Body of pancreas (tissue), 4 donors: ENCODE measurements at regions not wholly inside any gene's neighbourhood (a gene's known extent, or its start where the extent isn't known, plus 50 kb on each side); places are given as distances from the start of the nearest gene placed in this dataset.

Source experiments
- ATAC-seq: fragments of 150-250 bp; one replicate; pipeline ENCODE4 v1.9.1; 2016
- DNase-seq, 4 donors: peaks; one replicate each; pipeline ENCODE4 v3.0.0-alpha.2; 2019
- H3K27ac ChIP-seq, 4 donors: fragments of 200-600 bp; sonication (generic); 1 replicate in 3 of 4; 2 replicates in 1 of 4; pipeline versions ENCODE4 v1.5.1 to v1.6.1; 2016 to 2019; ENCODE audit warnings: mild to moderate bottlenecking in 1 of 4, mixed read lengths in 1 of 4, moderate library complexity in 1 of 4
- H3K27me3 ChIP-seq, 2 donors: fragments of 200-600 bp; sonication (generic); one replicate each; pipeline ENCODE4 v1.6.0; 2016; ENCODE audit warnings: mild to moderate bottlenecking in 1 of 2
- H3K36me3 ChIP-seq, 2 donors: fragments of 200-600 bp; sonication (generic); replicated peaks in 1 of 2; 2 replicates each; pipeline ENCODE4 v1.5.1; 2016; ENCODE audit warnings: low read depth in 2 of 2; ENCODE audit not compliant: insufficient read depth in 1 of 2
- H3K4me1 ChIP-seq: fragments of 200-600 bp; sonication (generic); one replicate; pipeline ENCODE4 v1.6.0; 2016
- H3K4me3 ChIP-seq, 2 donors: fragments of 200-600 bp; sonication (generic); 1 replicate in 1 of 2; 2 replicates in 1 of 2; pipeline ENCODE4 v1.5.1; 2016 to 2019
- H3K9me3 ChIP-seq, 3 donors: fragments of 200-600 bp; sonication (generic); 1 replicate in 2 of 3; 2 replicates in 1 of 3; pipeline ENCODE4 v1.5.1; 2016
- POLR2A ChIP-seq, 3 donors: fragments of 450-650 bp; IDR thresholded peaks; one replicate each; pipeline ENCODE4 v1.6.1; 2016; ENCODE audit warnings: antibody characterized with exemption in 3 of 3, mild to moderate bottlenecking in 2 of 3
- WGBS, 2 donors: methylation state at CpG; one replicate each; pipeline ENCODE4 v1.1.5; 2017; 5-methylcytosine and 5-hydroxymethylcytosine counted together
- intact Hi-C: fragments of 100-400 bp; cut with DNase I; formaldehyde crosslinking; loops from one replicate; pipeline ENCODE4 v1.15.1; 2023
- TF ChIP-seq, protein P1 (sequence below), 7 experiments: fragments of 450-650 bp in 4 of 7; fragments of 200-600 bp in 3 of 7; sonication (generic) in 3 of 7; IDR thresholded peaks; one replicate each; pipeline ENCODE4 v1.5.1; 2016 to 2019; ENCODE audit warnings: antibody characterized with exemption in 7 of 7

GRCh38 chr15:70309716-70310115, 212.0 kb upstream of the TLE3 start:
- H3K27me3 ChIP-seq: no peaks in the 10 kb centered on the region
- TF ChIP-seq POLR2A (IDR thresholded peaks at IDR 0.05): no peak
- TF ChIP-seq, protein P1, sequence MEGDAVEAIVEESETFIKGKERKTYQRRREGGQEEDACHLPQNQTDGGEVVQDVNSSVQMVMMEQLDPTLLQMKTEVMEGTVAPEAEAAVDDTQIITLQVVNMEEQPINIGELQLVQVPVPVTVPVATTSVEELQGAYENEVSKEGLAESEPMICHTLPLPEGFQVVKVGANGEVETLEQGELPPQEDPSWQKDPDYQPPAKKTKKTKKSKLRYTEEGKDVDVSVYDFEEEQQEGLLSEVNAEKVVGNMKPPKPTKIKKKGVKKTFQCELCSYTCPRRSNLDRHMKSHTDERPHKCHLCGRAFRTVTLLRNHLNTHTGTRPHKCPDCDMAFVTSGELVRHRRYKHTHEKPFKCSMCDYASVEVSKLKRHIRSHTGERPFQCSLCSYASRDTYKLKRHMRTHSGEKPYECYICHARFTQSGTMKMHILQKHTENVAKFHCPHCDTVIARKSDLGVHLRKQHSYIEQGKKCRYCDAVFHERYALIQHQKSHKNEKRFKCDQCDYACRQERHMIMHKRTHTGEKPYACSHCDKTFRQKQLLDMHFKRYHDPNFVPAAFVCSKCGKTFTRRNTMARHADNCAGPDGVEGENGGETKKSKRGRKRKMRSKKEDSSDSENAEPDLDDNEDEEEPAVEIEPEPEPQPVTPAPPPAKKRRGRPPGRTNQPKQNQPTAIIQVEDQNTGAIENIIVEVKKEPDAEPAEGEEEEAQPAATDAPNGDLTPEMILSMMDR (IDR thresholded peaks at IDR 0.05): no peak
- no peak for ATAC-seq
- 29 to 41% methylated on average over 4 of the region's 4 CpGs for WGBS, 2 donors
- no peaks in the 10 kb centered on the region for H3K36me3 ChIP-seq
- intact Hi-C loops: no loop called here
- H3K4me3 ChIP-seq: no peak overlapping the region
- DNase-seq: no peak
- H3K9me3 ChIP-seq: no peaks in the 10 kb centered on the region
- H3K4me1 ChIP-seq: no peaks in the 10 kb centered on the region
- no peak overlapping the region for H3K27ac ChIP-seq

DNA sequence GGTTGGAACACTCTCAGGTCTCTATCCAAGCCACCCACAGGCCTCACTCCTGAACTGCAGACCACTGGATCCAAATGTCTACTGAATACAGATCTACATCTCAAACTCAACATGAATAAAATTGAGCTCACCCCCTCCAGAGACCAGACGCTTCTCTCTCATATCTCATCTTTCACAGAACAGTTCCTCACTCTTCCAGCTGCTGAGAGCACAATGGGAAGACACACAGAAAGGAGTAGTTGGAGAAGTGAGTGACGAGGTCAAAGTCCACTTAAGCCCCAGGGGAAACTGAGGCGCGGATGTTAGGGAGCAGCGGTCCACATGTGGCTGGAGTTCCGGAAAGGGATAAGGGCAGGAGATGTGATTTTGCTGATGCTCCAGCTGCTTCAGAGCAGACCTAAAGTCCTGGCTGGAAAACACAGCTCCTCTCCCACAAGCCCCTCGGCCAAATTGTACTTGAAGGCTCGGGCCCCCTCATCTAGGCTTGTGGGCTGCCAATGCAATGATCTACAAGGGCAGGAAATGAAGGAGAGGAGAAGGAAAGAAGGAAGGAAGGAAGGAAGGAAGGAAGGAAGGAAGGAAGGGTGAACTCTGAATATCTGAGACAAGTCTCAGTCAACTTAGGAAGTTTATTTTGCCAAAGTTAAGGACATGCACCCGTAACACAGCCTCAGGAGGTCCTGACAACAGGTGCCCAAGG, 211.2 kb upstream of the TLE3 start:
- no peaks in the 10 kb centered on the region for H3K36me3 ChIP-seq
- H3K4me3 ChIP-seq: no peak overlapping the region
- intact Hi-C loops: no loop called here
- H3K9me3 ChIP-seq: no peaks in the 10 kb centered on the region
- TF ChIP-seq POLR2A (IDR thresholded peaks at IDR 0.05): no peak
- TF ChIP-seq, protein P1 (IDR thresholded peaks at IDR 0.05): no peak
- 74 to 80% methylated on average over 7 to 9 of the region's 9 CpGs for WGBS, 2 donors
- H3K27me3 ChIP-seq: no peaks in the 10 kb centered on the region
- no peaks in the 10 kb centered on the region for H3K4me1 ChIP-seq
- H3K27ac ChIP-seq: no peak overlapping the region
- DNase-seq (no peak), ATAC-seq (no peak)

DNA sequence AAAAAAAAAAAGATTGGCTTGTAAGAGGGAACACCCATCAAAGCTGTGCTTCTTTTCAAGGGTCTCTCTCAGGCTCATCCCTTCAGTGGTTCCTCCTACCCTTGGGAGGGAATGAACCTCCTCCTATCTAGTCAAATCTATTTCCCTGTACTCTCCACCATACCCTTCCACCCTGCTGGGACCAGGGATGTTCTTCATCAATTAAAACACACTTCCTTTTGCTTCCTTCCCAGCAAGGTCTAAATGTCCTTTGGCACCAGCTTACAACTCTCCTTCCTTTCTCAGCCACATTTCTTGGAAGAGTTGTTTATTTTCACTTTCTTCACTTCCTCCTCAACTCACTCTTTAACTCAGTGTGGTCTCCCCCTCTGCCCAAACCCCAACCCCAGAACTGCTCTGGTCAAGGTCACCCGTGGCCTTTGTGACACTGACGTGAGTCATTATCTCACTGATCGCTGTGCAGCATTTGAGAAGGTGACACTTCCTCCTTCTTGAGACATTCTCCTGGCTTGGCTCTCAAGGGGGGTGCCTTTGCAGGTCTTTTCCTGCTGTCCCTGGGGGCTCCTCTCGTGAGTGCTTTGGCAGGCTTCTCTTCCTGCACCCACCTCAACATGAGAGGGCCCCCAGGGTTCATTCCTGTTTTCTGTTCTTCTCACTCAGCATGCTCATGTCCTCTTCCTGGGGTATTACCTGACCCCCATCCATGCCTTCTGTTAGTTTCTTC, 210.5 kb upstream of the TLE3 start:
- WGBS, 2 donors: 18 to 25% methylated on average over 4 of the region's 4 CpGs
- DNase-seq (peak in 1 of 4 donors; percentile 28), ATAC-seq (no peak)
- H3K27me3 ChIP-seq: no peaks in the 10 kb centered on the region
- intact Hi-C loops: no loop called here
- H3K4me1 ChIP-seq: no peaks in the 10 kb centered on the region
- no peak overlapping the region for H3K4me3 ChIP-seq
- TF ChIP-seq POLR2A (IDR thresholded peaks at IDR 0.05): no peak
- TF ChIP-seq, protein P1 (IDR thresholded peaks at IDR 0.05): no peak
- no peak overlapping the region for H3K27ac ChIP-seq
- H3K9me3 ChIP-seq: no peaks in the 10 kb centered on the region
- no peaks in the 10 kb centered on the region for H3K36me3 ChIP-seq

DNA sequence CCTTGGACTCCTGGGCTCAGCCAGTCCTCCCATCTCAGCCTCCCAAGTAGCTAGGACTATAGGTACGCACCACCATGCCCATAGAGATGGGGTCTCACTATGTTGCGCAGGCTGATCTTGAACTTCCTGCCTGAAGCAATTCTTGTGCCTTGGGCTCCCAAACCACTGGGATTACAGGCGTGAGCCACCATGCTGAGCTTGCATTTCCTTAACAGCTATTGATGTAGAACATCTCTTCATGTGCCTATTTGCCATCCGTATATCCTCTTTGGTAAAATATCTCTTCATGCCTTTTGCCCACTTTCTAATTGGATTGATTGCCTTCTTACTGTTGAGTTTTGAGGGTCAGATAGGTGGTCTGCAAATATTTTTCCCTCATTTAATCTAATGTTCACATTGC, 208.9 kb upstream of the TLE3 start:
- no peaks in the 10 kb centered on the region for H3K36me3 ChIP-seq
- no peaks in the 10 kb centered on the region for H3K27me3 ChIP-seq
- TF ChIP-seq, protein P1 (IDR thresholded peaks at IDR 0.05): no peak
- TF ChIP-seq POLR2A (IDR thresholded peaks at IDR 0.05): no peak
- no peaks in the 10 kb centered on the region for H3K9me3 ChIP-seq
- WGBS, 2 donors: 87 to 90% methylated on average over 4 of the region's 4 CpGs
- H3K4me1 ChIP-seq: no peaks in the 10 kb centered on the region
- intact Hi-C loops: no loop called here
- DNase-seq (no peak), ATAC-seq (no peak)
- H3K4me3 ChIP-seq: no peak overlapping the region
- no peak overlapping the region for H3K27ac ChIP-seq
